Upper lobe of right lung (tissue), 1 donor: ENCODE measurements at regions not wholly inside any gene's neighbourhood (a gene's known extent, or its start where the extent isn't known, plus 50 kb on each side); places are given as distances from the start of the nearest gene placed in this dataset.

Experiments
- ATAC-seq: fragments of 200-7000 bp; cut with Tn5 transposase; one replicate; pipeline ENCODE4 v1.9.1; 2020; ENCODE audit warnings: mild to moderate bottlenecking, moderate library complexity
- DNase-seq: peaks from one replicate; pipeline ENCODE4 v3.0.0-alpha.2; 2020
- H3K27ac ChIP-seq: fragments of 200-600 bp; one replicate; pipeline ENCODE4 v1.8.0; 2022
- H3K27me3 ChIP-seq: fragments of 200-600 bp; one replicate; pipeline ENCODE4 v1.8.0; 2022; ENCODE audit warnings: mild to moderate bottlenecking
- H3K36me3 ChIP-seq: fragments of 200-600 bp; one replicate; pipeline ENCODE4 v1.8.0; 2022
- H3K4me1 ChIP-seq: fragments of 200-600 bp; one replicate; pipeline ENCODE4 v1.8.0; 2022
- H3K4me3 ChIP-seq: fragments of 200-600 bp; one replicate; pipeline ENCODE4 v1.8.0; 2022; ENCODE audit warnings: mild to moderate bottlenecking
- H3K9me3 ChIP-seq: fragments of 200-600 bp; one replicate; pipeline ENCODE4 v1.8.0; 2022
- intact Hi-C: fragments of 100-400 bp; cut with DNase I; formaldehyde crosslinking; loops from one replicate; pipeline ENCODE4 v1.11.0; 2022
- TF ChIP-seq, protein P1 (sequence below): fragments of 200-600 bp; IDR thresholded peaks from one replicate; pipeline ENCODE4 v1.8.0; 2022; ENCODE audit warnings: antibody characterized with exemption
- donor health status: DM: no; HTN: yes; CAD: no; lungs with severe emphysema.

DNA sequence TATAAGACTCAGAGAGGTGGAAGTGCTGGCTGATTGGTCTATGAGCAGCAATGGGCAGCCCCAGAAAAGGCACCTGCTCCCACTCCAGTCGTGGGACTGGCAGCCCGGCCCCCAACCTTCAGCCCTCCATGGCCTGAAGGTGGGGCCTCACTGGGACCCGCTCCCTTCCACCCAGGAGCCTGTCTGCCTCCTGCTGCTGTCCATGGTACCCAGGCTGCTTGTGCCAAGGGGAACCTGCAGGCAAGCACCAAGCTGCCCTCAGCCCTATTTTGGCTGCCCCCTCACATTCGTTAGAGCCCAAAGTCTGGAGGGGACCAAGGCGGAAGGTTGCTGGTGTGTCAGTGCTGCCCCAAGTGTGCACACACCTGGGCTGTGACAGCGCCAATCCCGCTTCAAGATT lies 2304.9 kb downstream of the PCDH9 start:
- Histone ChIP-seq H3K9me3 (no peaks in the 10 kb centered on the region), H3K27me3 (no peaks in the 10 kb centered on the region), H3K36me3 (no peaks in the 10 kb centered on the region), H3K4me3 (no peak overlapping the region), H3K4me1 (no peaks in the 10 kb centered on the region), H3K27ac (no peak overlapping the region)
- DNase-seq (no peak), ATAC-seq (peak; percentile 35)
- TF ChIP-seq, protein P1, sequence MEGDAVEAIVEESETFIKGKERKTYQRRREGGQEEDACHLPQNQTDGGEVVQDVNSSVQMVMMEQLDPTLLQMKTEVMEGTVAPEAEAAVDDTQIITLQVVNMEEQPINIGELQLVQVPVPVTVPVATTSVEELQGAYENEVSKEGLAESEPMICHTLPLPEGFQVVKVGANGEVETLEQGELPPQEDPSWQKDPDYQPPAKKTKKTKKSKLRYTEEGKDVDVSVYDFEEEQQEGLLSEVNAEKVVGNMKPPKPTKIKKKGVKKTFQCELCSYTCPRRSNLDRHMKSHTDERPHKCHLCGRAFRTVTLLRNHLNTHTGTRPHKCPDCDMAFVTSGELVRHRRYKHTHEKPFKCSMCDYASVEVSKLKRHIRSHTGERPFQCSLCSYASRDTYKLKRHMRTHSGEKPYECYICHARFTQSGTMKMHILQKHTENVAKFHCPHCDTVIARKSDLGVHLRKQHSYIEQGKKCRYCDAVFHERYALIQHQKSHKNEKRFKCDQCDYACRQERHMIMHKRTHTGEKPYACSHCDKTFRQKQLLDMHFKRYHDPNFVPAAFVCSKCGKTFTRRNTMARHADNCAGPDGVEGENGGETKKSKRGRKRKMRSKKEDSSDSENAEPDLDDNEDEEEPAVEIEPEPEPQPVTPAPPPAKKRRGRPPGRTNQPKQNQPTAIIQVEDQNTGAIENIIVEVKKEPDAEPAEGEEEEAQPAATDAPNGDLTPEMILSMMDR, result no peak
- intact Hi-C loops, result no loop called here

- H3K27me3 ChIP-seq, result no peaks in the 10 kb centered on the region
- TF ChIP-seq, protein P1, result no peak
- no peaks in the 10 kb centered on the region for H3K4me1 ChIP-seq
- no peak overlapping the region for H3K4me3 ChIP-seq
- H3K36me3 ChIP-seq, result no peaks in the 10 kb centered on the region
- H3K27ac ChIP-seq, result no peak overlapping the region
- DNase-seq, result no peak
- ATAC-seq, result peak; percentile 23
- intact Hi-C loops, result no loop called here
- H3K9me3 ChIP-seq, result no peaks in the 10 kb centered on the region
Observed at GRCh38 chr13:64924401-64924800, 2305.7 kb downstream of the PCDH9 start.

DNA sequence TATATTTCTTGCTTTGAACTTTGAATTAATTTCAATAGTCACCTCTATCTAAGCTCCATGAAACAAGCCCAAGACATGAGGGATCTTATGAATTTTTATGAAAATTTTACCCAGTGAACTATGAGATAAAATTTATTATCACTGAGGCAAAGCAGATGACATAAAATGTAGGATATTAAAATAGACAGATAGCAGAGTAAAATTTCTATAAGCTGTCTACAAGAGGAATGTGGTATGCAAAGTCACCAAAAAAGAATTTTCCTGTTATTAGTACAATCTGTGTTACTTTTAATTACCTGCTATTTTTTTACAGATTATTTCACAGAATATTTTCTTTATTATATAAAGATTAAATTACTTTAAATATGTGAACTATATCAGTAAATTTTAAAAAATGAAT lies 2312.6 kb downstream of the PCDH9 start:
- DNase-seq, result no peak
- no peaks in the 10 kb centered on the region for H3K36me3 ChIP-seq
- ATAC-seq, result no peak
- no peaks in the 10 kb centered on the region for H3K27me3 ChIP-seq
- H3K4me3 ChIP-seq, result no peak overlapping the region
- intact Hi-C loops, result no loop called here
- TF ChIP-seq, protein P1, result no peak
- no peak overlapping the region for H3K27ac ChIP-seq
- H3K4me1 ChIP-seq, result no peaks in the 10 kb centered on the region
- no peaks in the 10 kb centered on the region for H3K9me3 ChIP-seq

DNA sequence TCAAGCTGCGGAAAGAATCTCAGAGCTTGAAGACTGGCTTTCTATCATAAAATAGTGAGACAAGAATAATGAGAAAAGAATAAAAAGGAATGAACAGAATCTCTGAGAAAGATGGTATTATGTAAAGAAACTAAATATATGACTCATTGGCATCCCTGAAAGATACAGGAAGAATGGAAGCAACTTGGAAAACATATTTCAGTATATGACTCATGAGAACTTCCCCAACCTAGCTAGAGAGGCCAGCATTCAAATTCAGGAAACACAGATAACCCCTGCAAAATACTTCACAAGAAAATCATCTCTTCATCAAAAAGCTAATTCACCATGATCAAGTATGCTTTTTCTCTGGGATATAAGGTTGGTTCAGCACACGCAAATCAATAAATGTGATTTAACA lies 2318.0 kb downstream of the PCDH9 start:
- no peak overlapping the region for H3K4me3 ChIP-seq
- no peak overlapping the region for H3K27ac ChIP-seq
- H3K36me3 ChIP-seq, result no peaks in the 10 kb centered on the region
- no peaks in the 10 kb centered on the region for H3K4me1 ChIP-seq
- no peaks in the 10 kb centered on the region for H3K27me3 ChIP-seq
- ATAC-seq, result no peak
- H3K9me3 ChIP-seq, result no peaks in the 10 kb centered on the region
- DNase-seq, result no peak
- intact Hi-C loops, result no loop called here
- TF ChIP-seq, protein P1, result no peak

DNA sequence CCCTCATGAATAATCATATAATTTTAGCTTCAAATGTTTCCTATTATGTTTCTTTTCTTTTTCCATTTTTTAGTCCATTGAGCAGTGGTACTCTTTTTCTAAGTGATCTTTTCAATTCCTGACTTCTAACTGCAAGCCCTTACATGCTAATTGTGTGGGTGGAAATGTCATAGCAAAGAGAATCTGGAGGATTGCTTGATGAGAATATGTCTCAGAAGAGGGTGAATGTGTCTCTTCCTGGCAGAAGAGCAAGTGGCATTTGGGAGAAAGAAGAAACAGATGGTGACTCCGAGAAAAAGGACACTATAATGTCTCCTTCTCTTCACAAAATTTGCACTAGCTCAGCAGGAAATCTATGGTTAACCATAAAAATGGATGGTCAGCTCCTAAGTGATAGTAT lies 2320.0 kb downstream of the PCDH9 start:
- H3K4me1 ChIP-seq, result no peaks in the 10 kb centered on the region
- H3K9me3 ChIP-seq, result no peaks in the 10 kb centered on the region
- no peaks in the 10 kb centered on the region for H3K36me3 ChIP-seq
- H3K27ac ChIP-seq, result no peak overlapping the region
- intact Hi-C loops, result no loop called here
- no peaks in the 10 kb centered on the region for H3K27me3 ChIP-seq
- no peak overlapping the region for H3K4me3 ChIP-seq
- ATAC-seq (no peak), DNase-seq (no peak)
- TF ChIP-seq, protein P1, result no peak

DNA sequence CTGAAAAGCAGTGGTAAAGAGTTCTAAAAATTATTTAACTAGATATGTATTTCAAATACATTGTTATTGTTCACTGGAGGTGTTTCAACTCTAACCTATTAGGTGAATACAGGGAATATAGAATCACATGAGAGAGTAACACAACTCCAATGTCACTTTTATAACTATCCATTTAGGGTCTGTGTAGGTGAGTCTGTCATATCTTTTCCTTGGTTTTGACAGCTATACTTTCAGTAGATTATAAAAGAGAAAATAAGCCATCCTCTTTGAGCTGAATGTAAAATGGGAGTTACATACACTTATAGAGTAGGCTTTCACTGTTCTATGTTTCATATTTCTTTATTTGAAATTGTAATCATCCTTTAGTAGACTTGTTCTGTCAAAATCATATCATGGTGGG lies 2321.0 kb downstream of the PCDH9 start:
- intact Hi-C loops, result no loop called here

More for the DNA sequence above, 2321.0 kb downstream of the PCDH9 start:
- Histone ChIP-seq H3K36me3 (no peaks in the 10 kb centered on the region), H3K27me3 (no peaks in the 10 kb centered on the region), H3K4me1 (no peaks in the 10 kb centered on the region), H3K4me3 (no peak overlapping the region), H3K9me3 (no peaks in the 10 kb centered on the region), H3K27ac (no peak overlapping the region)
- no peak for ATAC-seq
- DNase-seq, result no peak
- TF ChIP-seq, protein P1, result no peak
